Astrocyte (in vitro differentiated cells and primary cell): ENCODE measurements at regions not wholly inside any gene's neighbourhood (a gene's known extent, or its start where the extent isn't known, plus 50 kb on each side); places are given as distances from the start of the nearest gene placed in this dataset.

Experiments
- CTCF ChIP-seq: IDR thresholded peaks from 2 replicates; pipeline ENCODE4 v1.5.1; 2011; ENCODE audit warnings: low read depth, mild to moderate bottlenecking, inconsistent platforms, low read length, moderate library complexity; ENCODE audit not compliant: insufficient read depth
- EZH2 ChIP-seq: IDR thresholded peaks from 2 replicates; pipeline ENCODE4 v1.6.1; 2012; ENCODE audit warnings: mild to moderate bottlenecking, low read length, inconsistent platforms; ENCODE audit not compliant: insufficient read depth

- TF ChIP-seq EZH2, result no peak
- no peak for TF ChIP-seq CTCF
These were observed 176.4 kb downstream of the LY86 start for GRCh38 chr6:6764764-6765434.
